Left ventricle myocardium superior (tissue), 1 donor: ENCODE measurements at regions not wholly inside any gene's neighbourhood (a gene's known extent, or its start where the extent isn't known, plus 50 kb on each side); places are given as distances from the start of the nearest gene placed in this dataset.
"Not testable (repeated sequence)": the region's sequence is repeated elsewhere in the genome, so short reads cannot be mapped to it uniquely, and the experiment has no call there.

ENCODE experiments used
- ATAC-seq: fragments of 200-7000 bp; cut with Tn5 transposase; one replicate; pipeline ENCODE4 v1.9.1; 2020; ENCODE audit warnings: mild to moderate bottlenecking, moderate library complexity
- DNase-seq: peaks from one replicate; pipeline ENCODE4 v3.0.0-alpha.2; 2020
- intact Hi-C: fragments of 100-400 bp; cut with micrococcal nuclease; formaldehyde crosslinking; loops from one replicate; pipeline ENCODE4 v1.11.0; 2022
- donor health status: DM: no; HTN: yes; CAD: no; lungs with severe emphysema.

GRCh38 chr3:75296858-75297257, 367.3 kb upstream of the FRG2C start:
- ATAC-seq (no peak), DNase-seq (no peak)
- intact Hi-C loops: no loop called here

GRCh38 chr3:75300606-75301005, 363.5 kb upstream of the FRG2C start:
- intact Hi-C loops: loop anchor here (10.0 kb wide), 1 partner anchor 114 kb away; no protein-coding TSS in a partner anchor
- ATAC-seq (no peak), DNase-seq (no peak)

- intact Hi-C loops: loop anchor here (10.0 kb wide), 1 partner anchor 114 kb away; no protein-coding TSS in a partner anchor
- DNase-seq, ATAC-seq: not testable (repeated sequence)
Measured at GRCh38 chr3:75301050-75301449, 363.1 kb upstream of the FRG2C start.

GRCh38 chr3:75303741-75304140, 360.4 kb upstream of the FRG2C start:
- intact Hi-C loops: loop anchor here (10.0 kb wide), 1 partner anchor 111 kb away; no protein-coding TSS in a partner anchor
- no peak for ATAC-seq
- no peak for DNase-seq

- ATAC-seq (no peak), DNase-seq (no peak)
- intact Hi-C loops: loop anchor here (10.0 kb wide), 1 partner anchor 109 kb away; no protein-coding TSS in a partner anchor
Measured at GRCh38 chr3:75305901-75306300, 358.2 kb upstream of the FRG2C start.

- DNase-seq, ATAC-seq, intact Hi-C loops: not testable (repeated sequence)
Measured at GRCh38 chr3:75311306-75311705, 352.8 kb upstream of the FRG2C start.

GRCh38 chr3:75312469-75312868, 351.7 kb upstream of the FRG2C start:
- DNase-seq, intact Hi-C loops, ATAC-seq: not testable (repeated sequence)

GRCh38 chr3:75319776-75320175, 344.4 kb upstream of the FRG2C start:
- intact Hi-C loops, ATAC-seq, DNase-seq: not testable (repeated sequence)

GRCh38 chr3:75320369-75320768, 343.8 kb upstream of the FRG2C start:
- ATAC-seq (no peak), DNase-seq (no peak)
- intact Hi-C loops: no loop called here

- intact Hi-C loops: no loop called here
- no peak for DNase-seq
- no peak for ATAC-seq
Measured at GRCh38 chr3:75321060-75321459, 343.1 kb upstream of the FRG2C start.

GRCh38 chr3:75323936-75324335, 340.2 kb upstream of the FRG2C start:
- intact Hi-C loops, ATAC-seq, DNase-seq: not testable (repeated sequence)

GRCh38 chr3:75325716-75326115, 338.4 kb upstream of the FRG2C start:
- ATAC-seq: no peak
- intact Hi-C loops: no loop called here
- DNase-seq: no peak

- DNase-seq: no peak
- ATAC-seq: no peak
- intact Hi-C loops: no loop called here
Measured at GRCh38 chr3:75327453-75327852, 336.7 kb upstream of the FRG2C start.

- ATAC-seq (no peak), DNase-seq (no peak)
- intact Hi-C loops: no loop called here
Measured at GRCh38 chr3:75329476-75330097, 334.5 kb upstream of the FRG2C start.

GRCh38 chr3:75330446-75330845, 333.7 kb upstream of the FRG2C start:
- ATAC-seq, intact Hi-C loops, DNase-seq: not testable (repeated sequence)

GRCh38 chr3:75332090-75332489, 332.0 kb upstream of the FRG2C start:
- ATAC-seq, DNase-seq, intact Hi-C loops: not testable (repeated sequence)

- no peak for DNase-seq
- ATAC-seq: no peak
Measured at GRCh38 chr3:75332794-75333193, 331.3 kb upstream of the FRG2C start.

GRCh38 chr3:75334299-75334698, 329.8 kb upstream of the FRG2C start:
- DNase-seq: no peak
- intact Hi-C loops: no loop called here
- ATAC-seq: peak; percentile 72

More at GRCh38 chr3:75332794-75333193, 331.3 kb upstream of the FRG2C start:
- intact Hi-C loops: no loop called here

GRCh38 chr3:75337226-75337900, 326.8 kb upstream of the FRG2C start:
- no peak for DNase-seq
- intact Hi-C loops: no loop called here
- no peak for ATAC-seq

GRCh38 chr3:75338342-75338741, 325.8 kb upstream of the FRG2C start:
- intact Hi-C loops: no loop called here
- ATAC-seq: no peak
- DNase-seq: no peak
